ENCODE measurements at regions not wholly inside any gene's neighbourhood (a gene's known extent, or its start where the extent isn't known, plus 50 kb on each side); places are given as distances from the start of the nearest gene placed in this dataset.

DNA sequence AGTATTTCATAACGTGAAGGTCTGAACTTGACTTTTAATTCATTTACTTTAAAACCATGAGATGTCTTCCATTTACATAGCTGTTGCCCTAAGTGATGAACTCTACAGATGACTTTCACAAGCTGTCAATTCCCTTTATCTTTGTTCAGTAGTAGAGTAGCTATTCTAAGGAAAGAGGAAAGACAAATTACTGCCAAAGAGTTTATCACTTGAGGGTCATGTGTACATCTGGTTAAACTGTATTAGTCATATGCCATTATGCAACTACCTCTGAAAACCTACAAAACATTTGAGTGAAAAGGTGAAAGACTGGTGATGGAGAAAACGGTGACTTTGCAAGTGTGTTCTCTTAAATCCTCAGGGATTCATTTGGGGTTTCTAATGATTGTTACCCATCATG is 763.9 kb downstream of the TMEM182 start:
- no peak overlapping the region for H2BK5ac ChIP-seq (ENCODE audit: low read depth, low read length)
- H3K23ac ChIP-seq (ENCODE audit: insufficient read length), result no peak overlapping the region
- no peak overlapping the region for H2AFZ ChIP-seq (ENCODE audit: low read length)
- no peak overlapping the region for H3K27ac ChIP-seq (ENCODE audit: low read depth, low read length)
- no peak overlapping the region for H3K18ac ChIP-seq (ENCODE audit: extremely low read depth, low read length)
- no peaks in the 10 kb centered on the region for H3K36me3 ChIP-seq (ENCODE audit: control insufficient read depth in 2 of 4, insufficient read depth in 4 of 4, low read length in 3 of 4)
- H3K14ac ChIP-seq (ENCODE audit: insufficient read length), result no peak overlapping the region
- H4K20me1 ChIP-seq (replicated peaks in 1 of 2; ENCODE audit: control insufficient read depth in 1 of 2, insufficient read depth in 2 of 2, low read length in 2 of 2), result no peaks in the 10 kb centered on the region
- H2BK20ac ChIP-seq (ENCODE audit: low read length), result no peak overlapping the region
- no peak overlapping the region for H4K8ac ChIP-seq (ENCODE audit: extremely low read depth, insufficient read depth, low read length)
- H3K79me2 ChIP-seq (ENCODE audit: control insufficient read depth in 1 of 2, insufficient read depth in 2 of 2, low read length in 2 of 2), result no peaks in the 10 kb centered on the region
- POLR2A ChIA-PET (ENCODE audit: partially characterized antibody), result no interaction called here
- no peaks in the 10 kb centered on the region for H3K23me2 ChIP-seq (ENCODE audit: low read depth, low read length)
- no peak overlapping the region for H3K9ac ChIP-seq (replicated peaks in 1 of 4; ENCODE audit: extremely low read depth in 1 of 4, low read depth in 3 of 4, low read length in 3 of 4)
- H4K91ac ChIP-seq (replicated peaks; ENCODE audit: insufficient read length, low read length), result no peak overlapping the region
- 83% methylated on average over 2 of the region's 2 CpGs; no CpG with 5 or more reads in 1 of the 2 experiments for WGBS, 2 experiments (ENCODE audit: extremely low coverage in 1 of 2, insufficient coverage in 1 of 2, insufficient read length in 1 of 2, insufficient replicate concordance in 2 of 2, low coverage in 1 of 2, low lambda C conversion rate in 2 of 2, missing lambda C conversion rate in 1 of 2)
- no peaks in the 10 kb centered on the region for H3K27me3 ChIP-seq (replicated peaks in 1 of 4; ENCODE audit: control insufficient read depth in 3 of 4, extremely low read depth in 1 of 4, insufficient read depth in 3 of 4, low read length in 3 of 4)
- H3K4me2 ChIP-seq (ENCODE audit: insufficient read depth in 1 of 2, low read depth in 2 of 2, low read length in 2 of 2), result no peak overlapping the region
- no peak overlapping the region for H4K5ac ChIP-seq (ENCODE audit: insufficient read length, low read depth, low read length)
- H3K79me1 ChIP-seq (ENCODE audit: low read depth, low read length), result no peaks in the 10 kb centered on the region
- CTCF ChIA-PET (ENCODE audit: partially characterized antibody), result no interaction called here
- no peak overlapping the region for H2BK120ac ChIP-seq (replicated peaks; ENCODE audit: low read depth, low read length)
- H2BK15ac ChIP-seq (ENCODE audit: low read length), result no peak overlapping the region
- no peak overlapping the region for H3K4ac ChIP-seq (replicated peaks; ENCODE audit: insufficient read length, low read depth, low read length)
- H2BK12ac ChIP-seq (ENCODE audit: low read depth, low read length), result no peak overlapping the region
- FAIRE-seq, result no peak
- H3K4me1 ChIP-seq (replicated peaks in 1 of 4; ENCODE audit: control insufficient read depth in 3 of 4, insufficient read depth in 4 of 4, low read length in 3 of 4), result no peaks in the 10 kb centered on the region
- no peak for TF ChIP-seq POLR2AphosphoS5 (IDR thresholded peaks at IDR 0.05; ENCODE audit: low read depth, low read length)
- no peak for TF ChIP-seq SIN3A (conservative IDR thresholded peaks at IDR 0.05 in 1 of 2, IDR thresholded peaks at IDR 0.05 in 1 of 2; ENCODE audit: low read depth in 1 of 2, low read length in 2 of 2)
- no peak for TF ChIP-seq JUND (IDR thresholded peaks at IDR 0.05; ENCODE audit: low read length)
- no peak for TF ChIP-seq SIX5 (IDR thresholded peaks at IDR 0.05; ENCODE audit: low read depth, low read length)
- no peak for TF ChIP-seq FOSL1 (IDR thresholded peaks at IDR 0.05; ENCODE audit: insufficient read depth, low read depth, low read length)
- no peak for TF ChIP-seq SP4 (IDR thresholded peaks at IDR 0.05; ENCODE audit: low read length)
- TF ChIP-seq KDM4A (IDR thresholded peaks at IDR 0.05; ENCODE audit: low read depth, low read length, severe bottlenecking), result no peak
- TF ChIP-seq POLR2A (IDR thresholded peaks at IDR 0.05; ENCODE audit: control extremely low read depth in 1 of 2, low read depth in 2 of 2, low read length in 2 of 2), result no peak
- no peak for TF ChIP-seq CTBP2 (IDR thresholded peaks at IDR 0.05; ENCODE audit: borderline replicate concordance, insufficient read depth, insufficient read length, low read length)
- no peak for TF ChIP-seq TBP (IDR thresholded peaks at IDR 0.05; ENCODE audit: low read depth, low read length)
- TF ChIP-seq SAP30 (IDR thresholded peaks at IDR 0.05; ENCODE audit: insufficient read depth, insufficient replicate concordance, low read length), result no peak
- TF ChIP-seq BACH1 (IDR thresholded peaks at IDR 0.05; ENCODE audit: low read length), result no peak
- no peak overlapping the region for H3K4me3 ChIP-seq (ENCODE audit: extremely low read depth in 1 of 4, insufficient read depth in 2 of 4, low read depth in 3 of 4, low read length in 4 of 4)
- H3K9me3 ChIP-seq (ENCODE audit: insufficient read depth in 2 of 2, low read depth in 1 of 2, low read length in 1 of 2), result no peaks in the 10 kb centered on the region
- no peak overlapping the region for H3K56ac ChIP-seq (replicated peaks; ENCODE audit: insufficient read length, low read depth, low read length)
- DNase-seq (ENCODE audit: low read depth in 1 of 2, low spot score in 2 of 2), result no peak
- no peak overlapping the region for H2AK5ac ChIP-seq (ENCODE audit: low read depth, low read length)
